ENCODE measurements at regions not wholly inside any gene's neighbourhood (a gene's known extent, or its start where the extent isn't known, plus 50 kb on each side); places are given as distances from the start of the nearest gene placed in this dataset.

- Histone ChIP-seq H3K9ac (ENCODE audit: low read length) (no peak overlapping the region), H3K27me3 (ENCODE audit: insufficient read depth, low read length) (no peaks in the 10 kb centered on the region), H3K4me3 (ENCODE audit: insufficient read depth, low read depth, low read length) (no peak overlapping the region), H3K4me1 (ENCODE audit: insufficient read depth, low read length) (no peaks in the 10 kb centered on the region), H2AFZ (ENCODE audit: low read depth, low read length) (no peak overlapping the region), H3K4me2 (ENCODE audit: low read length) (no peak overlapping the region), H4K20me1 (ENCODE audit: insufficient read depth, low read length) (no peaks in the 10 kb centered on the region), H3K9me3 (ENCODE audit: insufficient read depth, low read depth, low read length) (peaks cover 3% of the 10 kb centered on the region), H3K79me2 (ENCODE audit: insufficient read depth, low read length) (no peaks in the 10 kb centered on the region), H3K27ac (ENCODE audit: low read depth, low read length) (no peak overlapping the region), H3K36me3 (ENCODE audit: insufficient read depth, low read length) (no peaks in the 10 kb centered on the region)
- Mint-ChIP-seq H3K27ac (ENCODE audit: unreplicated experiment) (no peak overlapping the region), H3K9me3 (ENCODE audit: unreplicated experiment) (peaks cover 13% of the 10 kb centered on the region), H3K4me1 (ENCODE audit: low read depth, unreplicated experiment) (no peaks in the 10 kb centered on the region), H3K4me3 (ENCODE audit: unreplicated experiment) (no peak overlapping the region), H3K36me3 (ENCODE audit: low read depth, unreplicated experiment) (peaks cover 2% of the 10 kb centered on the region), H3K27me3 (ENCODE audit: low read depth, unreplicated experiment) (no peaks in the 10 kb centered on the region)
- DNase-seq (ENCODE audit: low read depth), result no peak
- FAIRE-seq, result no peak
- no peak for TF ChIP-seq EZH2 (IDR thresholded peaks at IDR 0.05; ENCODE audit: insufficient read depth, low read length)
- TF ChIP-seq CTCF (IDR thresholded peaks at IDR 0.05; ENCODE audit: insufficient read depth, low read depth, low read length), result no peak
These were observed 67.3 kb upstream of the ANO6 start for GRCh38 chr12:45148619-45149018.

DNA sequence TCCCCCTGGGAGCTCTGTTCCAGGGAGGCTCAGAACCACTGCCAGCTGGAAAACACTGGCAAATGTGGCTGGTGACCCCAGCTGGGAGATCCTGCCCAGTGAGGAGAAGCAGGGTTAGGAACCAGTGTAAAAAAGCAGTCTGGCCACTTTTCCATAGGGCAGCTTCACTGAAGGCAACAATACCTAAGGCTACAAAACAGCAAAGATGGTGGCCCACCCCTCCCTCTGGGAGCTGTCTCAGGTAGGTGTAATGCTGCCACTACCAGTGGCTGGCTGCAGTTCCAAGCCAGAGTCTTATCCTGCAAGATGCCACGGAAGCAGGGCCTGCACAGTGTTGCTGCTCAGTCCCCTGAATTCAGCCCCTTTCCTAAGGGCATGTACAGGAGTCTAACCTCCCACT lies 50.6 kb upstream of the ANO6 start:
- no peak overlapping the region for H3K4me3 Mint-ChIP-seq (ENCODE audit: unreplicated experiment)
- no peak for FAIRE-seq
- TF ChIP-seq CTCF (IDR thresholded peaks at IDR 0.05; ENCODE audit: insufficient read depth, low read depth, low read length) (no peak), EZH2 (IDR thresholded peaks at IDR 0.05; ENCODE audit: insufficient read depth, low read length) (no peak)

DNA sequence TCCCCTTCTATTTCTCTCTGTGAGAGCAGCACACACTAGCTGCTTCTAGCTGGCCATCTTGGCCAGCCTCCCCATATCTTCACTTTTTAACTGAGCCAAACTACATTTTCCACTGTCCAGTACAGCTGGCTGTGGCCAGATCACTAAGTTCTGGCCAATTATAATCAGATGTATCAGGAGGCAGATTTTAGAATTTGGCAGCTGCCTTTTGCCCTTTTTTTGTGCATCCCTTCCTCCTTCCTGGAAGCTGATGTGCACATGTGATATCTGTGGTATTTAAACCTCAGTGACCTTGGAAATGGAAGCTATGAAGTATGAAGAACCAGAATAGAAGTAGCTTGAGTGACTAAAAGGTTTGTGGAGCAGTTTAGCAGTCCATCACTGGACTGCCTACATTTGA lies 49.8 kb upstream of the ANO6 start:
- Histone ChIP-seq H4K20me1 (ENCODE audit: insufficient read depth, low read length) (no peaks in the 10 kb centered on the region), H3K79me2 (ENCODE audit: insufficient read depth, low read length) (no peaks in the 10 kb centered on the region), H2AFZ (ENCODE audit: low read depth, low read length) (no peak overlapping the region), H3K27me3 (ENCODE audit: insufficient read depth, low read length) (no peaks in the 10 kb centered on the region), H3K4me3 (ENCODE audit: insufficient read depth, low read depth, low read length) (no peak overlapping the region), H3K9ac (ENCODE audit: low read length) (no peak overlapping the region), H3K36me3 (ENCODE audit: insufficient read depth, low read length) (no peaks in the 10 kb centered on the region), H3K4me2 (ENCODE audit: low read length) (no peak overlapping the region), H3K9me3 (ENCODE audit: insufficient read depth, low read depth, low read length) (no peaks in the 10 kb centered on the region), H3K27ac (ENCODE audit: low read depth, low read length) (no peak overlapping the region), H3K4me1 (ENCODE audit: insufficient read depth, low read length) (no peaks in the 10 kb centered on the region)
- Mint-ChIP-seq H3K4me1 (ENCODE audit: low read depth, unreplicated experiment) (no peaks in the 10 kb centered on the region), H3K9me3 (ENCODE audit: unreplicated experiment) (peaks cover 3% of the 10 kb centered on the region), H3K27ac (ENCODE audit: unreplicated experiment) (no peak overlapping the region), H3K4me3 (ENCODE audit: unreplicated experiment) (no peak overlapping the region), H3K27me3 (ENCODE audit: low read depth, unreplicated experiment) (no peaks in the 10 kb centered on the region), H3K36me3 (ENCODE audit: low read depth, unreplicated experiment) (peaks cover 1% of the 10 kb centered on the region)
- TF ChIP-seq CTCF (IDR thresholded peaks at IDR 0.05; ENCODE audit: insufficient read depth, low read depth, low read length) (no peak), EZH2 (IDR thresholded peaks at IDR 0.05; ENCODE audit: insufficient read depth, low read length) (no peak)
- FAIRE-seq (no peak), DNase-seq (ENCODE audit: low read depth) (peak; percentile 18)

More for the DNA sequence above, 50.6 kb upstream of the ANO6 start:
- Histone ChIP-seq H3K9me3 (ENCODE audit: insufficient read depth, low read depth, low read length) (no peaks in the 10 kb centered on the region), H2AFZ (ENCODE audit: low read depth, low read length) (no peak overlapping the region), H3K9ac (ENCODE audit: low read length) (no peak overlapping the region), H3K79me2 (ENCODE audit: insufficient read depth, low read length) (no peaks in the 10 kb centered on the region), H3K36me3 (ENCODE audit: insufficient read depth, low read length) (no peaks in the 10 kb centered on the region), H3K4me3 (ENCODE audit: insufficient read depth, low read depth, low read length) (no peak overlapping the region), H4K20me1 (ENCODE audit: insufficient read depth, low read length) (no peaks in the 10 kb centered on the region), H3K27me3 (ENCODE audit: insufficient read depth, low read length) (no peaks in the 10 kb centered on the region), H3K4me2 (ENCODE audit: low read length) (no peak overlapping the region), H3K4me1 (ENCODE audit: insufficient read depth, low read length) (no peaks in the 10 kb centered on the region), H3K27ac (ENCODE audit: low read depth, low read length) (no peak overlapping the region)
- Mint-ChIP-seq H3K27me3 (ENCODE audit: low read depth, unreplicated experiment) (no peaks in the 10 kb centered on the region), H3K9me3 (ENCODE audit: unreplicated experiment) (peaks cover 3% of the 10 kb centered on the region), H3K27ac (ENCODE audit: unreplicated experiment) (no peak overlapping the region), H3K36me3 (ENCODE audit: low read depth, unreplicated experiment) (peaks cover 1% of the 10 kb centered on the region), H3K4me1 (ENCODE audit: low read depth, unreplicated experiment) (no peaks in the 10 kb centered on the region)
- DNase-seq (ENCODE audit: low read depth), result no peak
